Activated CD8-positive, alpha-beta T cell treated with anti-CD3 and anti-CD28 coated beads, Interleukin-2, amount 10 ng/mL, durations not matched to agents 7 days and 5 days (primary cell): ENCODE measurements at regions not wholly inside any gene's neighbourhood (a gene's known extent, or its start where the extent isn't known, plus 50 kb on each side); places are given as distances from the start of the nearest gene placed in this dataset.
A peak's percentile ranks its signal among the peaks of the same experiment; 100 is the strongest.
"Not testable (repeated sequence)": the region's sequence is repeated elsewhere in the genome, so short reads cannot be mapped to it uniquely, and the experiment has no call there.

Experiments used
- ATAC-seq: fragments of 150-1000 bp; cut with Tn5 transposase; one replicate; pipeline ENCODE4 v1.10.0; 2021; ENCODE audit warnings: moderate library complexity
- CTCF ChIA-PET: fragments of 350-600 bp; sonication (Branson Sonifier 250); formaldehyde crosslinking; loops from one replicate; lab custom pipeline; 2021; ENCODE audit warnings: antibody characterized with exemption; lab: Charles Lee
- POLR2A ChIA-PET: fragments of 350-600 bp; sonication (Branson Sonifier 250); formaldehyde crosslinking; loops from one replicate; lab custom pipeline; 2021; ENCODE audit warnings: antibody characterized with exemption; lab: Charles Lee
- DNase-seq: peaks from one replicate; pipeline ENCODE4 v3.0.0-alpha.2; 2020
- H3K27ac Mint-ChIP-seq: one replicate; pipeline ENCODE4 v1.8.0; 2021; ENCODE audit warnings: mild to moderate bottlenecking, mixed read lengths
- H3K27me3 Mint-ChIP-seq: one replicate; pipeline ENCODE4 v1.8.0; 2021; ENCODE audit warnings: low read depth, mixed read lengths
- H3K36me3 Mint-ChIP-seq: one replicate; pipeline ENCODE4 v1.8.0; 2021; ENCODE audit warnings: low read depth, mixed read lengths
- H3K4me1 Mint-ChIP-seq: one replicate; pipeline ENCODE4 v1.8.0; 2021; ENCODE audit warnings: low read depth, mixed read lengths
- H3K4me3 Mint-ChIP-seq: one replicate; pipeline ENCODE4 v1.8.0; 2021; ENCODE audit warnings: mild to moderate bottlenecking, mixed read lengths
- H3K9me3 Mint-ChIP-seq: one replicate; pipeline ENCODE4 v1.8.0; 2022; ENCODE audit warnings: mixed read lengths; ENCODE audit not compliant: insufficient read depth

GRCh38 chr4:167784826-167785225, 307.5 kb upstream of the ANXA10 start:
- H3K36me3 Mint-ChIP-seq, result no peaks in the 10 kb centered on the region
- ChIA-PET POLR2A (no interaction called here), CTCF (no interaction called here)
- peaks cover 4% of the 10 kb centered on the region for H3K9me3 Mint-ChIP-seq
- no peak overlapping the region for H3K4me3 Mint-ChIP-seq
- no peak for ATAC-seq
- no peaks in the 10 kb centered on the region for H3K4me1 Mint-ChIP-seq
- no peak overlapping the region for H3K27ac Mint-ChIP-seq
- H3K27me3 Mint-ChIP-seq, result no peaks in the 10 kb centered on the region
- DNase-seq, result no peak

GRCh38 chr4:167785523-167785922, 306.8 kb upstream of the ANXA10 start:
- Mint-ChIP-seq H3K36me3 (no peaks in the 10 kb centered on the region), H3K27ac (no peak overlapping the region), H3K27me3 (no peaks in the 10 kb centered on the region), H3K9me3 (peaks cover 4% of the 10 kb centered on the region), H3K4me3 (no peak overlapping the region), H3K4me1 (no peaks in the 10 kb centered on the region)
- DNase-seq, result no peak
- ChIA-PET POLR2A (no interaction called here), CTCF (no interaction called here)
- no peak for ATAC-seq

- POLR2A ChIA-PET, result no interaction called here
- H3K9me3 Mint-ChIP-seq, result peaks cover 4% of the 10 kb centered on the region
- H3K36me3 Mint-ChIP-seq, result no peaks in the 10 kb centered on the region
- CTCF ChIA-PET, result no interaction called here
- H3K27ac Mint-ChIP-seq, result no peak overlapping the region
- peak; percentile 63 for ATAC-seq
- H3K27me3 Mint-ChIP-seq, result no peaks in the 10 kb centered on the region
- H3K4me1 Mint-ChIP-seq, result no peaks in the 10 kb centered on the region
- DNase-seq, result no peak
- H3K4me3 Mint-ChIP-seq, result no peak overlapping the region
Measured at GRCh38 chr4:167786504-167786903, 305.8 kb upstream of the ANXA10 start.

- H3K27ac Mint-ChIP-seq, result no peak overlapping the region
Measured at GRCh38 chr4:167787231-167787630, 305.1 kb upstream of the ANXA10 start.

GRCh38 chr4:167802463-167803212, 289.7 kb upstream of the ANXA10 start:
- DNase-seq (no peak), ATAC-seq (no peak)
- no peak overlapping the region for H3K4me3 Mint-ChIP-seq
- CTCF ChIA-PET, result no interaction called here
- H3K27me3 Mint-ChIP-seq, result no peaks in the 10 kb centered on the region
- no peaks in the 10 kb centered on the region for H3K9me3 Mint-ChIP-seq
- no peak overlapping the region for H3K27ac Mint-ChIP-seq
- no peaks in the 10 kb centered on the region for H3K4me1 Mint-ChIP-seq
- POLR2A ChIA-PET, result no interaction called here
- no peaks in the 10 kb centered on the region for H3K36me3 Mint-ChIP-seq

More at GRCh38 chr4:167787231-167787630, 305.1 kb upstream of the ANXA10 start:
- no peaks in the 10 kb centered on the region for H3K27me3 Mint-ChIP-seq
- ATAC-seq (no peak), DNase-seq (no peak)
- no peaks in the 10 kb centered on the region for H3K4me1 Mint-ChIP-seq
- POLR2A ChIA-PET, result no interaction called here
- H3K4me3 Mint-ChIP-seq, result no peak overlapping the region
- no peaks in the 10 kb centered on the region for H3K36me3 Mint-ChIP-seq
- CTCF ChIA-PET, result no interaction called here
- peaks cover 4% of the 10 kb centered on the region for H3K9me3 Mint-ChIP-seq

GRCh38 chr4:167811958-167812357, 280.4 kb upstream of the ANXA10 start:
- Mint-ChIP-seq H3K27me3 (no peaks in the 10 kb centered on the region), H3K4me1 (no peaks in the 10 kb centered on the region), H3K4me3 (no peak overlapping the region), H3K36me3 (no peaks in the 10 kb centered on the region), H3K27ac (no peak overlapping the region), H3K9me3 (peaks cover 8% of the 10 kb centered on the region)
- ChIA-PET CTCF (no interaction called here), POLR2A (no interaction called here)
- DNase-seq (no peak), ATAC-seq (no peak)

- no peak for ATAC-seq
- H3K4me3 Mint-ChIP-seq, result no peak overlapping the region
- peaks cover 3% of the 10 kb centered on the region for H3K9me3 Mint-ChIP-seq
Measured at GRCh38 chr4:167826281-167826680, 266.1 kb upstream of the ANXA10 start.

GRCh38 chr4:167831855-167832254, 260.5 kb upstream of the ANXA10 start:
- Mint-ChIP-seq H3K27me3 (no peaks in the 10 kb centered on the region), H3K36me3 (no peaks in the 10 kb centered on the region), H3K27ac (no peak overlapping the region), H3K4me1 (no peaks in the 10 kb centered on the region), H3K9me3 (peaks cover 3% of the 10 kb centered on the region), H3K4me3 (no peak overlapping the region)
- no peak for DNase-seq
- ATAC-seq, result no peak
- ChIA-PET POLR2A (no interaction called here), CTCF (no interaction called here)

More at GRCh38 chr4:167826281-167826680, 266.1 kb upstream of the ANXA10 start:
- H3K4me1 Mint-ChIP-seq, result no peaks in the 10 kb centered on the region
- H3K27ac Mint-ChIP-seq, result no peak overlapping the region
- ChIA-PET CTCF (no interaction called here), POLR2A (no interaction called here)
- no peak for DNase-seq
- H3K27me3 Mint-ChIP-seq, result no peaks in the 10 kb centered on the region
- H3K36me3 Mint-ChIP-seq, result no peaks in the 10 kb centered on the region

GRCh38 chr4:167838686-167839085, 253.7 kb upstream of the ANXA10 start:
- Mint-ChIP-seq H3K27ac (no peak overlapping the region), H3K4me1 (no peaks in the 10 kb centered on the region), H3K4me3 (no peak overlapping the region), H3K9me3 (no peaks in the 10 kb centered on the region), H3K36me3 (no peaks in the 10 kb centered on the region), H3K27me3 (no peaks in the 10 kb centered on the region)
- ChIA-PET CTCF (interaction anchor here (0.8 kb wide), 1 partner anchor 163 kb away, joined by 3 read pairs; no protein-coding TSS in a partner anchor), POLR2A (no interaction called here)
- ATAC-seq, result no peak
- DNase-seq, result no peak

- DNase-seq (no peak), ATAC-seq (no peak)
- Mint-ChIP-seq H3K36me3 (no peaks in the 10 kb centered on the region), H3K27ac (no peak overlapping the region), H3K4me1 (no peaks in the 10 kb centered on the region), H3K27me3 (no peaks in the 10 kb centered on the region), H3K9me3 (no peaks in the 10 kb centered on the region), H3K4me3 (no peak overlapping the region)
- CTCF ChIA-PET, result no interaction called here
- POLR2A ChIA-PET, result no interaction called here
Measured at GRCh38 chr4:167842487-167842886, 249.8 kb upstream of the ANXA10 start.

- ChIA-PET POLR2A (no interaction called here), CTCF (no interaction called here)
- H3K4me1 Mint-ChIP-seq, result no peaks in the 10 kb centered on the region
- no peaks in the 10 kb centered on the region for H3K27me3 Mint-ChIP-seq
- DNase-seq (no peak), ATAC-seq (no peak)
- peaks cover 5% of the 10 kb centered on the region for H3K9me3 Mint-ChIP-seq
- H3K4me3 Mint-ChIP-seq, result no peak overlapping the region
- H3K27ac Mint-ChIP-seq, result no peak overlapping the region
- no peaks in the 10 kb centered on the region for H3K36me3 Mint-ChIP-seq
Measured at GRCh38 chr4:167854881-167855280, 237.5 kb upstream of the ANXA10 start.

GRCh38 chr4:167858127-167858526, 234.2 kb upstream of the ANXA10 start:
- H3K9me3 Mint-ChIP-seq, H3K4me3 Mint-ChIP-seq, H3K27ac Mint-ChIP-seq, DNase-seq, H3K4me1 Mint-ChIP-seq, H3K36me3 Mint-ChIP-seq, CTCF ChIA-PET, H3K27me3 Mint-ChIP-seq, ATAC-seq, POLR2A ChIA-PET: not testable (repeated sequence)

- ChIA-PET CTCF (no interaction called here), POLR2A (no interaction called here)
- ATAC-seq (no peak), DNase-seq (no peak)
- Mint-ChIP-seq H3K4me1 (no peaks in the 10 kb centered on the region), H3K9me3 (no peaks in the 10 kb centered on the region), H3K36me3 (no peaks in the 10 kb centered on the region), H3K27ac (no peak overlapping the region), H3K27me3 (no peaks in the 10 kb centered on the region), H3K4me3 (no peak overlapping the region)
Measured at GRCh38 chr4:167867191-167867590, 225.1 kb upstream of the ANXA10 start.
